HL-60/S4 treated with retinoic acid at 250 ng/mL for 4 days and 3 days (cell line): ENCODE measurements at regions not wholly inside any gene's neighbourhood (a gene's known extent, or its start where the extent isn't known, plus 50 kb on each side); places are given as distances from the start of the nearest gene placed in this dataset.
"Not testable (repeated sequence)": the region's sequence is repeated elsewhere in the genome, so short reads cannot be mapped to it uniquely, and the experiment has no call there.

Experiments used
- in situ Hi-C: fragments of 300-500 bp; cut with MboI; formaldehyde crosslinking; loops from 2 replicates; pipeline ENCODE4 v1.7.0; 2022; ENCODE audit warnings: low sequenced_read_pairs

DNA sequence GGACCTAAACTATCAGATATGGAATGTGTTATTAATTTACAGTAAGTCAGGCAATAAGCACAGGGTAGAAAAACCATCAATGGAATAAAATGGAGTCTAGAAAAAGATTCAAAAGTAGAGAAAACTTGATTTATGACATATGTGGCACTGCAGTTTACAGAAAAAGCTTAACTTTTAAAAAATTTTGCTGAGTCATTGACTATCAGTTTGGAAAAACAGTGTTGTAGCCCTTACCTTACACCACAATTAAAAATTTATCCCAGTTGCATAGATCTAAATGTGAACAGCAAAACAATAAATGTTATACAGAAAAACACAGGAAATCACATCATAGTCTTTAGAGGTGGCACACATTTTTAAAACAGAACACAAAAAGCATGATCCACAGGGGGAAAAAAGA, 108.5 kb downstream of the USP22 start:
- in situ Hi-C loops: no loop called here

DNA sequence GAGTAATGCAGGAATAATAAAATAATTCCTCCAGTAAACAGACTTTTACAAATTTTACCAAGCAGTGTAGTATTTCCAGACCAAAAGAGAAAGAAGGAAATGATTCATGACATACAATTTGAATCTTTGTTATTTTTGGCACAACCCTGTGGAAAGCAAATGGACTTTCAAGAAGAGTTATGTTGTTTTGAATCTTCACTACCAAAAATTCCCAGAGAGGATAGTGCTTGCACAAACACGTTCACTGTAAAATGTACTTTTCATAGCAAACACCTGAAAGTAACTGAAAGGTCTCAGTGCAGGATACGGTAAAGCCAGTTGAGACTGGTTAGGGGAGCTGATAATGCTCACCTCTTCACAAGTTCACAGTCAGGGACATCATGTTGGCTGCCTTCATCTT, 107.1 kb downstream of the USP22 start:
- in situ Hi-C loops: no loop called here

DNA sequence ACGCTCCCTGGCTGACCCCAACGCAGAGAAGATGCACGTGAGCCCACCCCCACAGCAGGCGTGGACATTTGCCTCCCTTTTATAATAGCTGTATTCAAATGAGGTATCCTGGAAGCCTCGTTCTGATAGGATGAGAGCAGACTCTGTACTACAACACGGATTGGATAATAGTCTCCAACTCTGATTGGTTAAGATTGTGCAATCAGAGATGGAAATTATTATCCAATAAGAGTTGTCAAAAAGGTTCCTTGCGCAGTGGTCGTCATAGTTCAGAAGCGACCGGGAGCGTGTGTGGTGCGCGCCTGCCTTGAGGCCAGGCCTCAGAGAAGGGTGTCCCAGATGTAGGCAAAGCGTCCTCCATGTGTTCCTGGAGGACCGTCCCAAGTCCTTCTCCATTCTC, 104.6 kb downstream of the USP22 start:
- in situ Hi-C loops: no loop called here

DNA sequence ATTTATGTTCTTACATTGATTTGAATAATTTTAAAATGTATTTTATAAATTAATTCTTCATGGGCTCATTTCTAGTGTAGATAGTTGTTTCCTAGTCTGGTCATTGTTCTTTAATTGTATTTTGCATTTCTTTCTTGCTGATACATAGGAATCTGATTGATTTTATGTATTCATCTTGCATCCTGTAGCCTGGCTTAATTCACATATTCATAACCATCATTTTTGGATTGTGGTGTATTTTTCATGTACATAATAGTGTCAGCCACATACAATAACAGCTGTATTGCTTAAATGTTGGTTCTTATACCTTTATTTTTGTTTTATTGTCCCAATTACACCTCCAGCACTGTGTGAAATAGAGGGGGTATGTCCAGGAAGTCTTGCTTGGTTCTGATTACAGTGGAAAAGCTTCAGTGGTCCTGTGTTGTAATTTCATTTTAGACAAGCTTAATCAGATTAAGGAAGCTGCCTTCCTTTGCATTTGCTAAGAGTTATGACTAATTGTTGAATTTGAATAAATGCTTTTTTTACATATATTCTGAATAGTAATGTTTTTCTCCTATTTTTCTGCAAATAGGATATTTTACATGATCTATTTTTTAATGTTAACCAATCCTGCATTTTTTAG, 103.7 kb downstream of the USP22 start:
- in situ Hi-C loops: no loop called here

DNA sequence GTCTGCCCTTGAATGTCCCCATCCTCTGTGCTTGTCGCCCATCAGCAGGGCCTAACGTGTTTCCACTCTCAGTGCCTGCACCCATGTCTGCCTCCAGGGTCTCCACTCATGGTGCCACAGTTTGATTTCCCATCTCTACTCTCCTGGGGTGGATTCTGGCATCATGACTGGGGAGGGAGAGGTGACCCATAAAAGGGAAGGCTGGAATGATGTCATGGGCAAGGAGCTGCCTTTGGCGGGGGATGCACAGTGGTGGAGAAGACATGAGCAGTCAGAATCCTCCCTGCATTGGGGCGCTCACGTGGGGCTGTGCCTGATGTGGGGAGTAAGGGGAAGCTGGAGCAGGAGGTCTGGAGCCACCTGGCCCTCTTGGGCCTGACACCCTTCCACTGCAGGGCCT, 100.9 kb downstream of the USP22 start:
- in situ Hi-C loops: no loop called here

DNA sequence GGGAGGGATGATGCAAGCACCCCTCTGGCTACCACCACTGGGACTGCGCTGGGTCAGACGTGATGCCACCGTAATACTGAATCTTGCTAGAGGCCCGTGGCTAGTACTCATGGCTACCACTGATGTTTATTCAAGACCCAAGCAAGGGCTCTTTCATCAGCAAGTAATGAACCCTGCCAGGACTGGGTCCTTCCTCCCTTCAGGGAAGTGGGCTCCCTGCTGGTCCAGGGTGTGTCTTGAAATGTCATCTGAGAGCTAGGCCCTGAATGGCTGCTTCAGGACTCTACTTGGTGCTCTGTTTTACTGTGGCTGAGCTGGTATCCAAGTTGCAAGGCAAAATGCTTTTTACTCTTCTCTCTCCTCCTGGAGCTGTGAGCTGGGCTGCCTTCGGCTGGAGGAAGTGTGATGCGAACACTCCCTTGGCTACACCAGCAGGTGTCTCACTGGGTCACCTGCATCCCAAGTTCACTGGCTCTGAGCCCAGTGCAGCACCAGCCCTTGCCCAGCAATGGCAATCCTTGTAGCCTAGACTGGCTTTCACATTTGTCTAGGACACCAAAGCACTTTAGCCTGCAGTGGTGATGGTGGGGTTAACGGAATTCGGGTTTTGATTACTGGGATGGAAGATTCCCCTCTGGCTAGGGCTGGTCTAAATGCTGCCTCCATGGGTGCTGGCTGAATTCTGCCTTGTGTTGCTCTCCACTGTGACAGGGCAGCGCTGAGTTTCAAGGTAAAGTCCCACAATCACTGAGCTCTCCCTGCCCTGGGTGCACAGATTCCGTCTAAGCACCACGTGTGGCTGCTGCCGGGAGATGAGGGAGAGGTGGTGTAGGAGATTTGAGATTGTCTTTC, 98.6 kb downstream of the USP22 start:
- in situ Hi-C loops: no loop called here

DNA sequence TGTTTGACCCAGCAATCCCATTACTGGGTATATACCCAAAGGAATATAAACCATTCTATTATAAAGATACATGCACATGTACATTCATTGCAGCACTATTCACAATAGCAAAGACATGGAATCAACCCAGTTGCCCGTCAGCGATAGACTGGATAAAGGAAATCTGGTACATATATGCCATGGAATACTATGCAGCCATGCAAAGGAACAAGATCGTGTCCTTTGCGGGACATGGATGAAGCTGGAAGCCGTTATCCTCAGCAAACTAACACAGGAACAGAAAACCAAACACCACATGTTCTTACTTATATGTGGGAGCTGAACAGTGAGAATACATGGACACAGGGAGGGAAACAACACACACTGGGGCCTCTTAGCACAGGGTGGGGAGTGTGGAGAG, 95.1 kb downstream of the USP22 start:
- in situ Hi-C loops: not testable (repeated sequence)

DNA sequence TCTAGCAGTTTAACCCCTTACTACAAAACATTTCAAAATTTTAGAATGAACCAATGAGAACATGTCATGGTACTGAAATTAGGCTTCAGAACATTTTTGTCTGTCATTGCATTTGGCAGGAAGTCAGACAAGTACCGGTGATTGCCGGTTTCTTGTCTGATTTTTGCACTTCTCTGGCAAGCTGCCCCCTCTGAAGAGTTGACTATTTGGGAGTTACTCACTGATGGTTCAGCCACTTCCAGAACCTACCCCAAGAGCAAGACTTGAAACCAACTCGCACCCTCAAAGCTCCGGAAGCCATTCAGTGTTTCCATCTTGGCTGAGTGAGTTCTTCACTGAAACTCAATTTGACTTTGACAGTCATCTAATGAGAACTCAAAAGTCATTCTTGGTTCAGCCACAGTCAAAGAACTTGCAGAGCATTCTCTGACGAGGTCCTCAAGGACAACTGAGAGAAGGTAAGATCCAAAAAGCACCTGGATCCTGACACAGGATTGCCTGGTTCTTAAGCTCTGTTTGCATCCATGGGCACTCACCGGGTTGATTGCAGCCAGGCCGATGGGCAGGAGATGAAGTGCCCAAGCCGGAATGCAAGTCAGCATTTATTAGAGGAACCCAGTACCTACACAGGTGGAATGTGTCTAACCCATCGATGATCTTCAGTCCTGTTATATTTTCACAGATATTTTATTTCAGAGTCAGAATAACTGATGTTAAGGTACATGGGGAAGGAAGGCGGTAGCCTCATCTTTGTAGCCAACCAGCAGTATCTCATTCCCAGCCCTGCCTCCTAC, 93.6 kb downstream of the USP22 start:
- in situ Hi-C loops: no loop called here
